RWPE2 (cell line): ENCODE measurements at regions not wholly inside any gene's neighbourhood (a gene's known extent, or its start where the extent isn't known, plus 50 kb on each side); places are given as distances from the start of the nearest gene placed in this dataset.
"Not testable (repeated sequence)": the region's sequence is repeated elsewhere in the genome, so short reads cannot be mapped to it uniquely, and the experiment has no call there.

Experiments
- ATAC-seq: fragments of 200-7000 bp; cut with Tn5 transposase; 3 replicates; pipeline ENCODE4 v1.9.1; 2021; ENCODE audit warnings: low read depth
- DNase-seq: peaks from one replicate; pipeline ENCODE4 v3.0.0-alpha.2; 2020; ENCODE audit warnings: low spot score
- H3K27ac ChIP-seq: fragments of 450-650 bp; 2 replicates; pipeline ENCODE4 v1.5.1; 2017; ENCODE audit warnings: mild to moderate bottlenecking; ENCODE audit not compliant: poor library complexity, severe bottlenecking
- H3K27me3 ChIP-seq: fragments of 250-450 bp; sonication (Bioruptor Pico); 2 replicates; pipeline ENCODE4 v1.5.1; 2021; ENCODE audit warnings: mild to moderate bottlenecking, moderate library complexity; ENCODE audit not compliant: insufficient read depth, poor library complexity, severe bottlenecking
- H3K36me3 ChIP-seq: fragments of 250-450 bp; sonication (Bioruptor Pico); 2 replicates; pipeline ENCODE4 v1.5.1; 2020; ENCODE audit warnings: low read depth, mild to moderate bottlenecking, moderate library complexity
- H3K4me1 ChIP-seq: fragments of 250-450 bp; sonication (Bioruptor Pico); 2 replicates; pipeline ENCODE4 v1.5.1; 2021; ENCODE audit warnings: mild to moderate bottlenecking, moderate library complexity; ENCODE audit not compliant: insufficient read depth, poor library complexity, severe bottlenecking
- H3K4me3 ChIP-seq: fragments of 250-450 bp; sonication (Bioruptor Pico); 2 replicates; pipeline ENCODE4 v1.5.1; 2021; ENCODE audit warnings: mild to moderate bottlenecking, moderate library complexity; ENCODE audit not compliant: severe bottlenecking
- H3K9me3 ChIP-seq: fragments of 250-450 bp; sonication (Bioruptor Pico); 2 replicates; pipeline ENCODE4 v1.5.1; 2021; ENCODE audit warnings: mild to moderate bottlenecking, moderate library complexity; ENCODE audit not compliant: severe bottlenecking
- TF ChIP-seq, protein P1 (sequence below): fragments of 450-650 bp; IDR thresholded peaks from one replicate; pipeline ENCODE4 v1.5.1; 2017; ENCODE audit warnings: mild to moderate bottlenecking, moderate library complexity; ENCODE audit not compliant: poor library complexity, severe bottlenecking

DNA sequence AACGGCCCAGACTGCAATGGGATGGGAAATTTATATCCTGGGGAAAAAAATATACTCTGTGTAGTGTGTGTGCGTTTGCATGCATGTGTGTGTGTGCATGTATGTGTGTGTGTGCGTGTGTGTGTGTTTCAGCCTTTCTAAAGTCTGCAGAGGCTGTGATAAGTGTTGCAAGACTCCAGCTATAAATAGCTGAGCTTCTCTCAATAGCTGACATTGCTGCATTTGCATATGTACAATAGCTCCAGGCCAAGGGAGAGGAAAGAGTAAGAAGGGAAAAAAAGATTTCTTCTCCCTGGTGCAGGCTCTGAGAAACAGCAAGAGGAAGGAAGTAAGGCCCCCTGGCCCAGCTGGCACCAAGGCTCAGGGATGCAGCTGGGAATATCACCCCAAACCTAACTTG, 483.0 kb downstream of the MN1 start:
- Histone ChIP-seq H3K9me3 (no peaks in the 10 kb centered on the region), H3K4me3 (no peak overlapping the region), H3K27me3 (peaks cover 12% of the 10 kb centered on the region), H3K36me3 (no peaks in the 10 kb centered on the region), H3K27ac (no peak overlapping the region), H3K4me1 (no peaks in the 10 kb centered on the region)
- TF ChIP-seq, protein P1, sequence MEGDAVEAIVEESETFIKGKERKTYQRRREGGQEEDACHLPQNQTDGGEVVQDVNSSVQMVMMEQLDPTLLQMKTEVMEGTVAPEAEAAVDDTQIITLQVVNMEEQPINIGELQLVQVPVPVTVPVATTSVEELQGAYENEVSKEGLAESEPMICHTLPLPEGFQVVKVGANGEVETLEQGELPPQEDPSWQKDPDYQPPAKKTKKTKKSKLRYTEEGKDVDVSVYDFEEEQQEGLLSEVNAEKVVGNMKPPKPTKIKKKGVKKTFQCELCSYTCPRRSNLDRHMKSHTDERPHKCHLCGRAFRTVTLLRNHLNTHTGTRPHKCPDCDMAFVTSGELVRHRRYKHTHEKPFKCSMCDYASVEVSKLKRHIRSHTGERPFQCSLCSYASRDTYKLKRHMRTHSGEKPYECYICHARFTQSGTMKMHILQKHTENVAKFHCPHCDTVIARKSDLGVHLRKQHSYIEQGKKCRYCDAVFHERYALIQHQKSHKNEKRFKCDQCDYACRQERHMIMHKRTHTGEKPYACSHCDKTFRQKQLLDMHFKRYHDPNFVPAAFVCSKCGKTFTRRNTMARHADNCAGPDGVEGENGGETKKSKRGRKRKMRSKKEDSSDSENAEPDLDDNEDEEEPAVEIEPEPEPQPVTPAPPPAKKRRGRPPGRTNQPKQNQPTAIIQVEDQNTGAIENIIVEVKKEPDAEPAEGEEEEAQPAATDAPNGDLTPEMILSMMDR = no peak
- DNase-seq = no peak
- no peak; the same call in 2 of the 3 replicates for ATAC-seq

DNA sequence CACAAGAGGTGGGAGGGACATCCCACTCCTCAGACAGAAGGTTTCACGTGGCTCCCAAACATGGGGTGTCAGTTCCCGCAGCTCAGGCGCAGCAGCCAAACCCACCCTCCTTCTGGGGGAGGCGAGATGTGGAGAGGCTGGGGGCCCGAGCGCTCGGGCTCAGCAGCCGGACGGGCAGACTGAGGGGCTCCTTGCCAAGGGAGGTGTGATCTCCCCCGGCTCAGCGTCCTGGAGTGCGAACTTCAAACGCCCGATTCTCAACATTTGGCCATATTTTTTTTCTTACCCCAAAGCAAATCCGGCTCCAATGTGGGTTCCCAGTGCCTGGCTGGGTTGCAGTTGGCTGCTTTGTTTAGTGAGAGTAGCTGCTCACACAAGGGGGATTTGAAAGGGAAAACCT, 477.9 kb downstream of the MN1 start:
- no peak overlapping the region for H3K4me3 ChIP-seq
- no peak for DNase-seq
- H3K27me3 ChIP-seq = peaks cover 16% of the 10 kb centered on the region
- H3K36me3 ChIP-seq = no peaks in the 10 kb centered on the region
- no peak for ATAC-seq
- H3K9me3 ChIP-seq = no peaks in the 10 kb centered on the region
- TF ChIP-seq, protein P1 = no peak
- H3K4me1 ChIP-seq = no peaks in the 10 kb centered on the region
- no peak overlapping the region for H3K27ac ChIP-seq

DNA sequence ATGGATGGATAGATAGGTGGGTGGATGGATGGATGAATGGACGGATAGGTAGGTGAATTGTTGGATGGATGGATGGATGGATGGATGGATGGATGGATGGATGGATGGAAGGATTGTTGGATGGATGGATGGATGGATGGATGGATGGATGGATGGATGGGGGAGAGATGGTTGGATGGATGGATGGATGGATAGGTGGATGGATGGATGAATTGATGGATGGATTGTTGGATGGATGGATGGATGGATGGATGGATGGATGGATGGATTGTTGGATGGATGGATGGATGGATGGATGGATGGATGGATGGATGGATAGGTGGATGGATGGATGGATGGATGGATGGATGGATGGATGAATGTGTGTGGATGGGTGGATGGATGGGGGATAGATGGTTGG, 476.6 kb downstream of the MN1 start:
- not testable (repeated sequence) for H3K27ac ChIP-seq, H3K4me1 ChIP-seq, H3K9me3 ChIP-seq, H3K4me3 ChIP-seq, ATAC-seq, H3K36me3 ChIP-seq, DNase-seq
- peaks cover 16% of the 10 kb centered on the region for H3K27me3 ChIP-seq

DNA sequence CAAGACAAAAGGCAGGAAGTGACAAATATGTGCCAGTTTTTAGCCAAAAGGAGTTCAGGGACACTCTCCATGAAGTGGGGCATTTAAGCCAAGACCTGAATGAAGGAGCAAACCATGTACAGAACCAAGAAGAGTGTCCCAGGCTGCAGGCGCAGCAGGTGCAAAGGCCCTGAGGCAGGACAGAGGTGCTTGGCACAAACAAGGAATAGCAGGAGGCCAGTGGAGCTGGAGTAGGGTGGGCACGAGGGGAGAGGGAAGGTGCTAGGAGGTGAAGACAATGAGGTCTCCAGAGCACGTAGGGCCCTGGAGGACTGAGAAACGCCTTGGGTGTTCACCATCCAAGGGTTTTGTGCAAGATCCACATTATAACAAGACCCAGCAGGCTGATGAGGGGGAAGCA, 474.1 kb downstream of the MN1 start:
- no peak for DNase-seq
- peaks cover 16% of the 10 kb centered on the region for H3K27me3 ChIP-seq
- no peak overlapping the region for H3K27ac ChIP-seq
- no peaks in the 10 kb centered on the region for H3K9me3 ChIP-seq
- no peak for ATAC-seq
- no peaks in the 10 kb centered on the region for H3K36me3 ChIP-seq
- H3K4me1 ChIP-seq = no peaks in the 10 kb centered on the region
- TF ChIP-seq, protein P1 = no peak
- H3K4me3 ChIP-seq = no peak overlapping the region

DNA sequence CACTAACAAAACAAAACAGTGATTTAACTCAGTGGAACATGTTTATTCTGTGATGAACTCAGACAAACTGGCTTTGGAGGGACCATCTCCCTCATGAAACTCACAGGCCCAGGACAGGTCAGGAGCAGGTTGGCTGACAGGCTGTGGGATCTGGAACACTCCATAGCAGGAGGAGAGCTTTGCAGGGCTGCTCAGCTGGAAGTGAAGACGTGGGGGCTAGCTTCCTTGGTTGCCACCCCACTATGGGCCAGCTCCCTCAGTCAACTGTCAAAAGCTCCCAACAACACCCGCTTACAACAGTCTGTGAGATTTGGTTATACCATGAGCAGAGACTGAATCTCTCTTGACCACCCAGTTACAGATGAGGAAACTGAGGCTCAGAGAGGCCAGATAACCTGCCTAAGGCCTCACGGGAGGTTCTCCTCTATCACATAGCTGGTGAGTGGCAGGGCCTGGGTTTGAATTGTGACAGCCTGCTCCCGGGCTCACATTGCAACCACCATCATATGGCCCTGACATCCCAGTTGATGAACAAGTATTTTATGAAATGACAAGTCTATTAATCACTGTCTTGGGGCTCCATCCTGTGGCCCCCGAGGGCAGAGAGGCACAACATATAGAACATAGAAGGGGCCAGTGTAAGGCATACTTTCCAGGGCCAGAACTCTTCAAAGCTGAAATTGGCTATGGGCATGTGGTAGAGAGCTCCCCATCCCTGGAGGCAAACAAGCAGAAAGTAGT, 473.4 kb downstream of the MN1 start:
- Histone ChIP-seq H3K27ac (no peak overlapping the region), H3K4me3 (no peak overlapping the region), H3K36me3 (no peaks in the 10 kb centered on the region), H3K9me3 (no peaks in the 10 kb centered on the region), H3K4me1 (no peaks in the 10 kb centered on the region), H3K27me3 (peaks cover 11% of the 10 kb centered on the region)
- ATAC-seq (peak; percentile 35; the same call in 1 of the 3 replicates), DNase-seq (no peak)
- TF ChIP-seq, protein P1 = peak; percentile 21
